ENCODE measurements at regions not wholly inside any gene's neighbourhood (a gene's known extent, or its start where the extent isn't known, plus 50 kb on each side); places are given as distances from the start of the nearest gene placed in this dataset.

DNA sequence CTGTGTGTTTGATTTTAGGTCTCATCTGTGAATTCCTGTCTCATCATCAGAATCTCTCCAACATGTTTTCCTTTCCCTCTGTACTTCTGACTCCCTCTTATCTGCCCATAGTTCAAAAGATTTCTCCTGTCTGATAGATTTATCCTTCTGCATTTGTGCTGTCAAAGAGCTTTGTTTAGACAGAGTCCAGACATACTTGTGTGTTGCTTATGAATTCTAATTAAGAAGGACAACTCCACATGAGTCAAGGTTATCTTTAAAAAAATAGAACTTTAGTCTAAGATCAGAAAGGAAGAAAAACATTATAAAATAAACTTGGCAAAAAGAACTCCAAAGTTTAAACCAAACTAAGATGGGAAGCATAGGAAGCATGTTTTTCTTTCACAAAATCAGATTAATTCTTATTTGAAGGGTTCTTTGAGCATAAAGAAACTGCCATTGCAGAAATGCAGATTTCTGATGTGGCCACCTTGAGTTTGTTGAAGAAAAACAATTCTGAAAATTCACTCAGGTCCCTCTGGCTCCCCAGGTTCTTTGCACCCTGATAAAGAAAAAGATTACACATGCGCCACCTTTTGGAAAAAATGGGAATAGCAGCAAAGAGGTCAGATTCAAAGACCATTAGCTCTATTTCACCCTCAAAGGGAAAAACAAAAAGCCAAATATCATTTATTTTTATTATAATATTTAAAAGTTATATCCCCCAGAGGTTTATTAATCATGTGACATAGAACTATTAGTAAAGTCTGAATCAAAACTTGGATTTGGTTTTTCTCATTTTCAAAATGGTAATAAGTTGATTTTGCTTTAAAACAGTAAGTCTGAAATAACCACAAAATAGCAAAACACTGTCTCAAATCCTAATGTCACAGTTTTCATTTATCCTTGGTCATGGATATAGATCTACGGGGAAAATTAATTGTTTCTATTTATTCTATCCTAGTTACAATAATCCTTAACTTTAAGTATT, 143.7 kb upstream of the DCN start:
- Mint-ChIP-seq H3K4me1 (no peaks in the 10 kb centered on the region), H3K27me3 (peaks cover 8% of the 10 kb centered on the region), H3K36me3 (no peaks in the 10 kb centered on the region), H3K9me3 (no peaks in the 10 kb centered on the region), H3K27ac (no peak overlapping the region), H3K4me3 (no peak overlapping the region)
- no peak for ATAC-seq

GRCh38 chr12:91320999-91321398, 138.4 kb upstream of the DCN start:
- H3K36me3 Mint-ChIP-seq, result no peaks in the 10 kb centered on the region
- no peak overlapping the region for H3K4me3 Mint-ChIP-seq
- H3K27ac Mint-ChIP-seq, result no peak overlapping the region
- H3K27me3 Mint-ChIP-seq, result no peaks in the 10 kb centered on the region
- no peak for ATAC-seq
- H3K4me1 Mint-ChIP-seq, result no peaks in the 10 kb centered on the region
- no peaks in the 10 kb centered on the region for H3K9me3 Mint-ChIP-seq

DNA sequence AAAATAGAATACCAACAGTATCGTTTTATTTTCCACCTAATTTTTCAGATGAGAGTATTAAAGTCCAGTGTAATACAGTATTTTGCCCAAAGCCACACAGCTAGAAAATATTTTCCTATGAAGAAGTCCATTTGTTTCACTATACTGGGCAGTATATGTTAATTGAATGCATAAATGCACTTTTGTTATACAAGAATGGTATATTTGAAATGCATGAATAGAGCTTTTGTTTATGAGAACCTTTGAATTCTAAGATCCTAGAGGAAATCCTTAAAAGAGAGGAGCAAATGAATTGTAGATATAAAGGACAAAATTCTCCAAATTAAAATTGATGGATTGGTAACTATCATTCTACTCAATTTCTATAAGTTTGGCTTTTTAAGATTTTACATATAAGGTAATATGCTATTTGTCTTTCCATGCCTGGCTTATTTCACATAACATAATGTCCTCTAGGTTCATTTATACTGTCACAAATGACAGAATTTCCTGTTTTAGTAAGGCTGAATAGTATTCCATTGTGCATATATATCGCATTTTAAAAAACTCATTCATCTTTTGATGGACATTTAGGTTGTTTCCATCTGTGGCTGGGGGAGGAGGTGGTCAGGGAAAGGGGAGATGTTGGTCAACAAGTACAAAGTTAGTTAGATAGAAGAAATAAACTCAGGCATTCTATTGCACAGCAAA, 136.6 kb upstream of the DCN start:
- Mint-ChIP-seq H3K36me3 (no peaks in the 10 kb centered on the region), H3K27ac (no peak overlapping the region), H3K27me3 (peaks cover 8% of the 10 kb centered on the region), H3K4me1 (no peaks in the 10 kb centered on the region), H3K4me3 (no peak overlapping the region), H3K9me3 (peaks cover 4% of the 10 kb centered on the region)
- no peak for ATAC-seq

- ATAC-seq, result no peak
- Mint-ChIP-seq H3K9me3 (peaks cover 4% of the 10 kb centered on the region), H3K4me1 (no peaks in the 10 kb centered on the region), H3K27me3 (peaks cover 8% of the 10 kb centered on the region), H3K36me3 (no peaks in the 10 kb centered on the region), H3K4me3 (no peak overlapping the region), H3K27ac (no peak overlapping the region)
Observed at GRCh38 chr12:91317306-91317705, 134.7 kb upstream of the DCN start.

DNA sequence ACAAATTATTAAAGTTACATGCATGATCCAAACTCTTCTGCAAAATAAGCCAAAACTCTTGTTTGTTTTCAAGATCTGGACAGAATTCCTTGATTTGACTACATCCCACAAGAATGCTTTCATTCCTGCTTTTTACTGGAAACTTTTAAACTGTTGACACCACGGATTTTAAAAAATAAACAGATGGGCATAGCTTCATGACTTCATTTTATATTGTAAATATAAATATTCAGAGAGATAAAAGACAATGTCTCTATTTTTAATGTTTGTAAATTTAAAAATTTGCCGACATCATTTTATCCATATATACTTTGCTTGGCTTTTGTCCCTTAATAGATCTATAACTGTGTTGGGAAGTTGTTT, 134.3 kb upstream of the DCN start:
- H3K9me3 Mint-ChIP-seq, result peaks cover 4% of the 10 kb centered on the region
- H3K27me3 Mint-ChIP-seq, result peaks cover 8% of the 10 kb centered on the region
- H3K4me1 Mint-ChIP-seq, result no peaks in the 10 kb centered on the region
- H3K36me3 Mint-ChIP-seq, result no peaks in the 10 kb centered on the region
- no peak for ATAC-seq
- H3K27ac Mint-ChIP-seq, result no peak overlapping the region
- no peak overlapping the region for H3K4me3 Mint-ChIP-seq

DNA sequence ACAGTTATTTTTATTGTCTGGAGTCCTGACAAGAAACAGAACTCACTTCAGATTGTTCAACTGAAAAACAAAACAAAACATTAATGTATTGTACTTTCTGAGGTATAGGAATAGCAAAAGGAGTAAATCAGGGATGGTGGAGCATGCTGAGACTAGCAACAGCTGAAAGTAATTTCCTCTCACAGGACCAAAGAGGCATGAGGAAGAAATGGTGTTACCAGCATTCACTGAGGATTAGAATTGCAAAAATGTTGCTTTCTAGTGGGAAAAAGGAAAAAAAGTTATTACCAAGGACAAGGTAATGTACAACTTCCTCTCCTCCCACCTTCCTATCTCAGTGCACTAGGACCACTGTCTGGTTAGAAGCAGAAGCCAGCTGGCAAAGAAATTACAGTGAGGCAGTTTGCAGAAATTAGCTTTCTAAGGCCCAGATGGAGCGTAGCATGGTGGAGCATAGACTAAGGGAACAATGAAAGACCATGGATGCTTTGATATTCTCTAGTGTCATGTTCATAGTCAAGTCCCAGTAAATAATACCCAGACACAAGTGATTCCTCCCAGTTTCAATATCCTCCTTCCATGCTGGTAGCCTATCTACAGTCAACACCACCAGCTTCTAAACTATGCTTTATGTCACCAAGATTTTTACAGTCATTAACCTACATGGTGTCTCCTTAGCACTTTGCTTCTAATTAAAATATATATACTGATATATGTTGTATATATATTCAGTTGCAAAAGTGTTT, 133.7 kb upstream of the DCN start:
- H3K9me3 Mint-ChIP-seq, result peaks cover 4% of the 10 kb centered on the region
- no peak overlapping the region for H3K4me3 Mint-ChIP-seq
- H3K27me3 Mint-ChIP-seq, result peaks cover 8% of the 10 kb centered on the region
- no peaks in the 10 kb centered on the region for H3K36me3 Mint-ChIP-seq
- H3K4me1 Mint-ChIP-seq, result no peaks in the 10 kb centered on the region
- H3K27ac Mint-ChIP-seq, result no peak overlapping the region
- ATAC-seq, result no peak

- peaks cover 12% of the 10 kb centered on the region for H3K4me1 Mint-ChIP-seq
- no peak overlapping the region for H3K27ac Mint-ChIP-seq
- peaks cover 4% of the 10 kb centered on the region for H3K9me3 Mint-ChIP-seq
- H3K27me3 Mint-ChIP-seq, result peaks cover 8% of the 10 kb centered on the region
- no peaks in the 10 kb centered on the region for H3K36me3 Mint-ChIP-seq
- H3K4me3 Mint-ChIP-seq, result no peak overlapping the region
- no peak for ATAC-seq
Observed at GRCh38 chr12:91311081-91311480, 128.5 kb upstream of the DCN start.

DNA sequence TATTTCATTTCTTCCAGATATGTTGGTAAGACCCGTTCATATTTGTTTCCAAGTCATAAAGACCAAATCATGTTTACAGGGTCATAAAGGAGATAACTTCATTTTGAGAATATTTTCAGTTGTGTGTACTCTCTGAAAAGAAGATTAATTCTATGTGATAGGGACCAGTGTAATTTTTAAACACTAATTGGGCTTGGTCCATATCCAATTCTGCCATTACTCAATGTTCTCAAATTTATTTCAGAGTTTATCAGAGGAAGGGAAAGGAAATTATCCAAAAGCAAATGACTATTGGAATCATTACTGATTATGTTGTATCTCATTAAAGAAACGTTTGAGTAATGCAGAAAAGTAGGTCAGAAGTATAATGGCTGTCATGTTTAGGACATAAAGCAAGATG, 126.8 kb upstream of the DCN start:
- no peak for ATAC-seq
- H3K36me3 Mint-ChIP-seq, result no peaks in the 10 kb centered on the region
- H3K9me3 Mint-ChIP-seq, result peaks cover 3% of the 10 kb centered on the region
- H3K27ac Mint-ChIP-seq, result no peak overlapping the region
- peaks cover 3% of the 10 kb centered on the region for H3K27me3 Mint-ChIP-seq
- peaks cover 12% of the 10 kb centered on the region for H3K4me1 Mint-ChIP-seq
- H3K4me3 Mint-ChIP-seq, result no peak overlapping the region

GRCh38 chr12:91307957-91308670, 125.5 kb upstream of the DCN start:
- H3K4me3 Mint-ChIP-seq, result no peak overlapping the region
- H3K27me3 Mint-ChIP-seq, result no peaks in the 10 kb centered on the region
- no peaks in the 10 kb centered on the region for H3K36me3 Mint-ChIP-seq
- peaks cover 12% of the 10 kb centered on the region for H3K4me1 Mint-ChIP-seq
- H3K27ac Mint-ChIP-seq, result no peak overlapping the region
- H3K9me3 Mint-ChIP-seq, result peaks cover 3% of the 10 kb centered on the region
- ATAC-seq, result peak; percentile 61

DNA sequence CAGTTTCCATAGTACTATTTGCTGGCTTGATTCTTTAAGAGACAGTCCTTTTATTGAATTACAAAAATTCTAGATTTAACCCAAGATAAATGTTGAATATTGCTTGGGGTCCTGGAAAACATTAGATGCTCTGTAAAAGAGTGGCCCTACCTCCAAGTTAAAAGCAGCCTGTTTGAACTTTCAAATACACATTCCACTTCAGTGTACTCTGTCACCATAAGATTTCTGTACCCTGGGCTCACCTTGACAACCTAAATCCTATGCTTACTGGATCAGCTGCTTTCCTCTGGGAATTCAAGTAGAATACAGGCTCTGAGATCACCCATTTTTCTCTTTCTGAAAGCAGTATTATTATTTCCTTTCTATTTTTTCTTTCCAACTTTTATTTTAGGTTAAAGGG, 107.7 kb upstream of the DCN start:
- H3K27me3 Mint-ChIP-seq, result peaks cover 6% of the 10 kb centered on the region
- no peak overlapping the region for H3K4me3 Mint-ChIP-seq
- H3K36me3 Mint-ChIP-seq, result no peaks in the 10 kb centered on the region
- H3K9me3 Mint-ChIP-seq, result no peaks in the 10 kb centered on the region
- H3K4me1 Mint-ChIP-seq, result no peaks in the 10 kb centered on the region
- H3K27ac Mint-ChIP-seq, result no peak overlapping the region
- no peak for ATAC-seq

DNA sequence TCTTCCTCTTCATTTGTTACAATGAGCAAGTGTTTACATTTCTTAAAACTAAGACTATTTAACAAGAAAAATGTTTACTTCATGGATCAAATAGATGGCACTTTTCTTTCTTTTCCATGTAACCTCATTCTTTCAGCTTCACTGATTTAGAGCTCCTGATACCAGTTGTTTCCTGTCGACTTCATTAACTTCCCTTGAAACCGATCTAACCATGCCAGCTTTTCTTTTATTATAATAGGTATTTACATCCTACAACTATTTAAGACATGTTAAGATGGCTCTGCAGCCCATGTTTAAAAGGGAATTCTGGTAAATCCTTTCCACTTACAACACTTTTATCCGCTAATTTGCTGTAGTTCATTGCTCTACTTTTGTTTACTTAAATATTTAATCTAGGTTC, 107.3 kb upstream of the DCN start:
- no peak for ATAC-seq
- Mint-ChIP-seq H3K27me3 (peaks cover 4% of the 10 kb centered on the region), H3K4me3 (no peak overlapping the region), H3K36me3 (no peaks in the 10 kb centered on the region), H3K4me1 (no peaks in the 10 kb centered on the region), H3K27ac (no peak overlapping the region), H3K9me3 (no peaks in the 10 kb centered on the region)

DNA sequence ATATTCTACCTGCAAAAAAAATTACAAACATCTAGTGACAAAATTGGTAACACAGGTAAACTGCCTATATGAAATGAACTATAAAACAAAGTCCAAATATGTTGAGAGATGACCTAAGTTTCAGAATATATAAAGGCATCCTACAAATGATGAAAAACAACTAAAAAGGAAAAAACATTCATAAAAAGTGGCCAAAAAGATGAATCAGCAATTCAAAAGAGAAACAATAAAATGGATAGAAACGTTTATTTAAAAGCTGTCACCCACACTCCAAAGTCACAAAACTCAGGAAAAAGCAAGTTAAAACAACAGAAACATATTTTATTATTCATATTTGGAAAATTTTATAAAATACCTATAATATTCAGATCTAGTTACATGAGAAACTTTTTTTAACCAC, 106.5 kb upstream of the DCN start:
- no peak for ATAC-seq
- H3K27me3 Mint-ChIP-seq, result no peaks in the 10 kb centered on the region
- no peak overlapping the region for H3K4me3 Mint-ChIP-seq
- no peaks in the 10 kb centered on the region for H3K4me1 Mint-ChIP-seq
- no peak overlapping the region for H3K27ac Mint-ChIP-seq
- H3K36me3 Mint-ChIP-seq, result no peaks in the 10 kb centered on the region
- H3K9me3 Mint-ChIP-seq, result no peaks in the 10 kb centered on the region

GRCh38 chr12:91287753-91288152, 105.1 kb upstream of the DCN start:
- Mint-ChIP-seq H3K27ac (no peak overlapping the region), H3K27me3 (no peaks in the 10 kb centered on the region), H3K9me3 (no peaks in the 10 kb centered on the region), H3K4me1 (no peaks in the 10 kb centered on the region), H3K36me3 (no peaks in the 10 kb centered on the region), H3K4me3 (no peak overlapping the region)
- ATAC-seq, result no peak

DNA sequence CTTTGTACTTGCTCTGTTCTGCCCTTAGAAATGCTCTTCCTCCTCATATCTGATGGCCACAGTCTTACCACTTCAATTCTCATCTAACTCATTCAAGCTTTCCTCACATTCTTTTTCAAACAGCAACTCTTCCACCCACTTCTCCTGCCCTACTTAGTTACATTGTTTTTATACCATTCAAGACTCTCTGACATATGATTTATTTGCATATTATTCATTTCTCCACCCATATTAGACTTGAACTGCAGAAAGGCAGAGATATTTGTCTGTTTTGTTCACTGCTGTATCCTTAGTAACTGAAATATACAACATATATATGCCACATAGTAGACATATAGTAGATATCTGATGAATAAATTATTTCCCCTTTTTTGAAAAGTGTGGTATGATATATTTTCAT, 95.5 kb upstream of the DCN start:
- no peaks in the 10 kb centered on the region for H3K9me3 Mint-ChIP-seq
- no peaks in the 10 kb centered on the region for H3K36me3 Mint-ChIP-seq
- ATAC-seq, result no peak
- H3K27me3 Mint-ChIP-seq, result peaks cover 16% of the 10 kb centered on the region
- no peak overlapping the region for H3K27ac Mint-ChIP-seq
- no peak overlapping the region for H3K4me3 Mint-ChIP-seq
- no peaks in the 10 kb centered on the region for H3K4me1 Mint-ChIP-seq

- Mint-ChIP-seq H3K27ac (no peak overlapping the region), H3K4me1 (no peaks in the 10 kb centered on the region), H3K27me3 (peaks cover 20% of the 10 kb centered on the region), H3K36me3 (no peaks in the 10 kb centered on the region), H3K9me3 (no peaks in the 10 kb centered on the region), H3K4me3 (no peak overlapping the region)
- no peak for ATAC-seq
Observed at GRCh38 chr12:91276509-91276908, 93.9 kb upstream of the DCN start.

All from stimulated activated memory B cell treated with anti-CD40 and anti-IgM and Interleukin-4, amounts not matched to agents 10 μg/mL and 1 μg/mL and 100 μg/mL, for 72 hours (primary cell).